ENCODE measurements at regions not wholly inside any gene's neighbourhood (a gene's known extent, or its start where the extent isn't known, plus 50 kb on each side); places are given as distances from the start of the nearest gene placed in this dataset.

DNA sequence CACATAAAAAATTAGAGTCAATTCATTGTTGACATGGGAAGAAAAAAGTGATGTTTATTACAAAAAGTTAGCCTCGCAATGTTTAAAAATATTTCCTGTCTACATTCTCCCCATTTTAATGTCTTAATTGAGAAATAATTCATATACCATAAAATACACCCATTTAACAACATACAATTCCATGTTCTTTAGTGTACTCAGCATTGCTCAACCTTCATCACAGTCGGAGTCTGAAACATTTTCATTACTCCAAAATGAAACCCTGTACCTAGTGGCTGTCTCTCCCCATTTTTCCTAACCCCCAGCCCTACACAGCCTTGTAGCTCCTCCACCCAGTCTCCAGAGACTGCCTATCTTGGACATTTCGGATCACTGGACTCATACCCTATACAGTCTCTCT is 103.9 kb upstream of the CBLN2 start:
- H3K4me3 ChIP-seq, result no peak overlapping the region
- TF ChIP-seq EP300 (IDR thresholded peaks at IDR 0.05), result no peak
- TF ChIP-seq, protein P1, sequence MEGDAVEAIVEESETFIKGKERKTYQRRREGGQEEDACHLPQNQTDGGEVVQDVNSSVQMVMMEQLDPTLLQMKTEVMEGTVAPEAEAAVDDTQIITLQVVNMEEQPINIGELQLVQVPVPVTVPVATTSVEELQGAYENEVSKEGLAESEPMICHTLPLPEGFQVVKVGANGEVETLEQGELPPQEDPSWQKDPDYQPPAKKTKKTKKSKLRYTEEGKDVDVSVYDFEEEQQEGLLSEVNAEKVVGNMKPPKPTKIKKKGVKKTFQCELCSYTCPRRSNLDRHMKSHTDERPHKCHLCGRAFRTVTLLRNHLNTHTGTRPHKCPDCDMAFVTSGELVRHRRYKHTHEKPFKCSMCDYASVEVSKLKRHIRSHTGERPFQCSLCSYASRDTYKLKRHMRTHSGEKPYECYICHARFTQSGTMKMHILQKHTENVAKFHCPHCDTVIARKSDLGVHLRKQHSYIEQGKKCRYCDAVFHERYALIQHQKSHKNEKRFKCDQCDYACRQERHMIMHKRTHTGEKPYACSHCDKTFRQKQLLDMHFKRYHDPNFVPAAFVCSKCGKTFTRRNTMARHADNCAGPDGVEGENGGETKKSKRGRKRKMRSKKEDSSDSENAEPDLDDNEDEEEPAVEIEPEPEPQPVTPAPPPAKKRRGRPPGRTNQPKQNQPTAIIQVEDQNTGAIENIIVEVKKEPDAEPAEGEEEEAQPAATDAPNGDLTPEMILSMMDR (IDR thresholded peaks at IDR 0.05), result no peak
- TF ChIP-seq POLR2AphosphoS5 (IDR thresholded peaks at IDR 0.05), result no peak
- no peak for TF ChIP-seq POLR2A (IDR thresholded peaks at IDR 0.05)
- DNase-seq (ENCODE audit: low spot score in 2 of 2), result no peak
- H3K9me3 ChIP-seq, result no peaks in the 10 kb centered on the region
- H3K4me1 ChIP-seq, result no peaks in the 10 kb centered on the region
- no peak overlapping the region for H3K27ac ChIP-seq
- no peaks in the 10 kb centered on the region for H3K36me3 ChIP-seq
- H3K27me3 ChIP-seq, result no peaks in the 10 kb centered on the region
- WGBS, result 85% methylated on average over 3 of the region's 3 CpGs

GRCh38 chr18:72640557-72640956 is 96.4 kb upstream of the CBLN2 start:
- Histone ChIP-seq H3K36me3 (no peaks in the 10 kb centered on the region), H3K4me3 (no peak overlapping the region), H3K4me1 (no peaks in the 10 kb centered on the region), H3K27me3 (no peaks in the 10 kb centered on the region), H3K9me3 (no peaks in the 10 kb centered on the region), H3K27ac (no peak overlapping the region)
- no peak for TF ChIP-seq POLR2A (IDR thresholded peaks at IDR 0.05)
- no peak for TF ChIP-seq EP300 (IDR thresholded peaks at IDR 0.05)
- TF ChIP-seq, protein P1 (IDR thresholded peaks at IDR 0.05), result no peak
- no peak for TF ChIP-seq POLR2AphosphoS5 (IDR thresholded peaks at IDR 0.05)
- DNase-seq (ENCODE audit: low spot score in 2 of 2), result no peak
- 62% methylated on average over 2 of the region's 2 CpGs for WGBS

DNA sequence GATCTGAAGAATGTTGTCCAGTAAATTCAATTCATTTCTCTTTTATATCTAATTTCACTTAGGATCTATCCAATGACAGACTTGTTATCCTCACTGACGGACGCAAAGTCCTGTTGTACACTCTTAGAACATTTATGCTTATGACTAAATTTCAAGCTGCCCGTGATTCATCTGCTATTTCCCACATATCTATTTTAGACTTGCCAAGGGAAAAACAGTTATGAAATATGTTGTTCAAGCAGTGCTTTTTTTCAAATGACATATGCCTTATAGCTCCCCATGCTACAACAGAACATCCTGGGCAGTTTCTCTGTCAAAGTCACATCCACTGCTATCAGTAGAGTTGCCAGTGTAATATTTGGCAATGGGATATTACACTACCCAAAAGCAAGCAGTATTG is 94.2 kb upstream of the CBLN2 start:
- TF ChIP-seq EP300 (IDR thresholded peaks at IDR 0.05), result no peak
- Histone ChIP-seq H3K27ac (no peak overlapping the region), H3K9me3 (no peaks in the 10 kb centered on the region), H3K36me3 (no peaks in the 10 kb centered on the region), H3K4me1 (no peaks in the 10 kb centered on the region), H3K27me3 (no peaks in the 10 kb centered on the region), H3K4me3 (no peak overlapping the region)
- 81% methylated on average over 3 of the region's 3 CpGs for WGBS
- no peak for DNase-seq (ENCODE audit: low spot score in 2 of 2)

GRCh38 chr18:72637721-72638120 is 93.6 kb upstream of the CBLN2 start:
- no peak for DNase-seq (ENCODE audit: low spot score in 2 of 2)
- H3K27me3 ChIP-seq, result no peaks in the 10 kb centered on the region
- H3K9me3 ChIP-seq, result no peaks in the 10 kb centered on the region
- TF ChIP-seq, protein P1 (IDR thresholded peaks at IDR 0.05), result no peak
- TF ChIP-seq POLR2AphosphoS5 (IDR thresholded peaks at IDR 0.05), result no peak
- TF ChIP-seq EP300 (IDR thresholded peaks at IDR 0.05), result no peak
- no peak for TF ChIP-seq POLR2A (IDR thresholded peaks at IDR 0.05)
- no peak overlapping the region for H3K27ac ChIP-seq
- WGBS, result 82% methylated on average over 10 of the region's 10 CpGs
- H3K4me3 ChIP-seq, result no peak overlapping the region
- no peaks in the 10 kb centered on the region for H3K36me3 ChIP-seq
- no peaks in the 10 kb centered on the region for H3K4me1 ChIP-seq

GRCh38 chr18:72637299-72637698 is 93.2 kb upstream of the CBLN2 start:
- no peak for DNase-seq (ENCODE audit: low spot score in 2 of 2)
- Histone ChIP-seq H3K4me1 (no peaks in the 10 kb centered on the region), H3K36me3 (no peaks in the 10 kb centered on the region), H3K27me3 (no peaks in the 10 kb centered on the region), H3K27ac (no peak overlapping the region), H3K9me3 (no peaks in the 10 kb centered on the region), H3K4me3 (no peak overlapping the region)
- 76% methylated on average over 6 of the region's 6 CpGs for WGBS
- TF ChIP-seq POLR2AphosphoS5 (IDR thresholded peaks at IDR 0.05), result no peak
- no peak for TF ChIP-seq POLR2A (IDR thresholded peaks at IDR 0.05)
- TF ChIP-seq, protein P1 (IDR thresholded peaks at IDR 0.05), result no peak
- no peak for TF ChIP-seq EP300 (IDR thresholded peaks at IDR 0.05)

GRCh38 chr18:72636611-72637010 is 92.5 kb upstream of the CBLN2 start:
- Histone ChIP-seq H3K27ac (no peak overlapping the region), H3K27me3 (no peaks in the 10 kb centered on the region), H3K9me3 (no peaks in the 10 kb centered on the region), H3K4me1 (no peaks in the 10 kb centered on the region), H3K36me3 (no peaks in the 10 kb centered on the region), H3K4me3 (no peak overlapping the region)
- no peak for DNase-seq (ENCODE audit: low spot score in 2 of 2)
- TF ChIP-seq POLR2A (IDR thresholded peaks at IDR 0.05) (no peak), EP300 (IDR thresholded peaks at IDR 0.05) (no peak), POLR2AphosphoS5 (IDR thresholded peaks at IDR 0.05) (no peak)
- TF ChIP-seq, protein P1 (IDR thresholded peaks at IDR 0.05), result no peak

Measured in suprapubic skin (tissue), 4 donors.